Fibroblast of mammary gland (primary cell): ENCODE measurements at regions not wholly inside any gene's neighbourhood (a gene's known extent, or its start where the extent isn't known, plus 50 kb on each side); places are given as distances from the start of the nearest gene placed in this dataset.
A peak's percentile ranks its signal among the peaks of the same experiment; 100 is the strongest.

Source experiments
- DNase-seq: peaks from one replicate; pipeline ENCODE4 v3.0.0-alpha.2; 2010; ENCODE audit warnings: low read depth
- H3K4me3 ChIP-seq: 2 replicates; pipeline ENCODE4 v1.5.1; 2011; ENCODE audit warnings: low read depth, mild to moderate bottlenecking, low read length, moderate library complexity; ENCODE audit not compliant: control insufficient read depth
- CTCF ChIP-seq: conservative IDR thresholded peaks from 2 replicates; pipeline ENCODE4 v1.5.1; 2011; ENCODE audit warnings: low read depth, low read length, inconsistent platforms; ENCODE audit not compliant: control insufficient read depth, insufficient read depth

- H3K4me3 ChIP-seq, result no peak overlapping the region
- TF ChIP-seq CTCF, result no peak
- peak; percentile 79 for DNase-seq
Measured at GRCh38 chr9:116027096-116027495, 126.5 kb upstream of the PAPPA start.

GRCh38 chr9:116027511-116027910 lies 126.1 kb upstream of the PAPPA start:
- TF ChIP-seq CTCF, result no peak
- no peak overlapping the region for H3K4me3 ChIP-seq
- DNase-seq, result peak; percentile 91

- no peak overlapping the region for H3K4me3 ChIP-seq
- no peak for TF ChIP-seq CTCF
- peak; percentile 54 for DNase-seq
Measured at GRCh38 chr9:116027951-116028350, 125.6 kb upstream of the PAPPA start.

GRCh38 chr9:116030517-116030916 lies 123.1 kb upstream of the PAPPA start:
- no peak overlapping the region for H3K4me3 ChIP-seq
- DNase-seq, result peak; percentile 6
- TF ChIP-seq CTCF, result no peak

- TF ChIP-seq CTCF, result no peak
- no peak for DNase-seq
- H3K4me3 ChIP-seq, result no peak overlapping the region
Measured at GRCh38 chr9:116032683-116033440, 120.7 kb upstream of the PAPPA start.

- no peak overlapping the region for H3K4me3 ChIP-seq
- no peak for DNase-seq
- no peak for TF ChIP-seq CTCF
Measured at GRCh38 chr9:116039312-116039711, 114.3 kb upstream of the PAPPA start.
